ENCODE measurements at regions not wholly inside any gene's neighbourhood (a gene's known extent, or its start where the extent isn't known, plus 50 kb on each side); places are given as distances from the start of the nearest gene placed in this dataset.

GRCh38 chr1:4954392-4954791, 300.0 kb downstream of the AJAP1 start:
- no peak for TF ChIP-seq EZH2 (IDR thresholded peaks at IDR 0.05)
- no peak for TF ChIP-seq CTCF (IDR thresholded peaks at IDR 0.05)

Measured in neural progenitor cell (in vitro differentiated cells).